ENCODE measurements at regions not wholly inside any gene's neighbourhood (a gene's known extent, or its start where the extent isn't known, plus 50 kb on each side); places are given as distances from the start of the nearest gene placed in this dataset.

DNA sequence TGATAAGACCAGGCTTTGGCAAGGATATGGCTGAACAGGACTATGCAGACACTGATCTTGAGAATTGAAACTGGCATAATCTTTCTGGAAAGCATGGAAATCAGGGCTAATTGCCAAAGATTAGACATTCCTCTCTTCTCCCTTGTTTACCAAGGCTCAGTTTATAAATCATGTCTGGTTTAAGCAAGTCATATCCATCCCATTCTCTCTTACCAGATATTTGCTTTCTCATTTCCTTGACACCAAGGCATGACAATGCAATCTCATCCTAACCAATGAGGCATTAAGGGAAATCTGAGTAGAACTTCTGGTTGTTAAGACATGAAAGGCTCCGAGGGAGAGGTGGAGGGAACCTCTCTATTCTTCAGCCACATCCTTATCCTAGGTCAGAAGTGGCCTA, 110.3 kb upstream of the CEP85L start:
- DNase-seq: no peak

DNA sequence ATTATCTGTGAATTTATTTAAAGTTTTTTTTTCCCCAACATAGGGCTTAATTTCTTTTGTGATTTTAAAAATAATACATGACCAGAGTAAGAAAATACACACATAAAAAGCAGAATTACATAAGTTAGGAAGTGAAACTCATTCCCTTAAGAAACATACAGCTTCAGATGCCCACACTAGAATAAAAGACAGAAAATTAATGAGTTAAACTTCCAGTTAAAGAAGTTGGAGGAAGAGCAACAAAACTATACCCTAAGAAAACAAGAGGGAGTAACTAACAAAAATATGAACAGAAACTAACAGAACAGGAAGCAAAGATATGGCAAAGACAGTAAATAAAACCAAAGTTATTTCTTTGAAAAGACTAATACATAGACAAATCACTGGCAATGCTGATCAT, 107.6 kb upstream of the CEP85L start:
- no peak for DNase-seq

DNA sequence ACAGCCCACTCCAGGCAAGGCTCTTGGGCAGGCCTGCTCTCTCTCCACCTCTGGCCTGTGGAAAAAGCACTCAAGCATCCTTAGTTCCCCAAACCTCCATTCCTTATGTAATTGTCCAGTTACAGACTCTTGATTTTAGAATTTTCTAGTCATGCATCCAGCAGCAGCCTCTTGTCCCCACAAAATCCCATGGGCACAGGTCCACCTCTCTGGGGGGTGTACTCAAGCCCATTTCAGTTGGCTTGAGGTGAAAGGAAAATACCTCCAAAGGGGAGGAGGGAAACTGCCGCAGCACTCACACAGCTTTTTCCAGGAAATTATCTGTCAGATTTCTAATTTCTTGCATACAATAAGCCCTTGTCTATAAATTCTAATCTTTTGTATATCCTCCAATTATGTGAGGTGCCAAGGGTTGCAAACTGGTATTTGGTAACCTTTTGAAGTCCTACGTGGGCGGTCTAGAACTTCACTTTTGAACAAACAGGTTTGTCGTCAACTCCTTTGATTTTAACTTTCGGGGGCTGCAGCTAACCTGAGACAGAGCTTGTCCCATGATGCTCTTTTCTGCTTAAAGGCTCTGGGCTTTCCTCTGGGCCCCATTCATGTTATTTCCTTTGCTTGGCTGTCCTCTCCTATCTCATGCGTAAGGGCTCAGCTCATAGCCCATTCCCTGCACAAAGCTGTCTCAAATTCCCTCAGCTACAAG, 104.7 kb upstream of the CEP85L start:
- no peak for DNase-seq

DNA sequence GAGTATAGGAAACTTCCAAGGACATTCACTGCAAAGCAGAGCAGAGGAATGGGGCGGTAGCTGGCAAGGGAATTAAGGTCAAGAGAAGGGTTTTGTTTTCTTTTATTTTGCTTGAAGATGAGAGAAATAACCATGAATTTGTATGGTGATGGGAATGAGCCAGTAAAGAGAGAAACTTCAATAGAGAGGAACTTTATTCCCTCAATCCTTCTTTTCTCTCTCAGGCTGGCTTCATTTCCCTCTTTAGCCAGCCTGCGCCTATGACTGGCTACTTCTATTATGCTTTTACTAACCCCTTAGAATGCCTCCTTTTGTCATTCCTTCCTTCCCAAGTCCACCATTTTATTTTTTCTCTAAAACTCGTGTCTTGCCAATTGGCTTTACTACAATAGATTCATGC, 101.4 kb upstream of the CEP85L start:
- DNase-seq: no peak

DNA sequence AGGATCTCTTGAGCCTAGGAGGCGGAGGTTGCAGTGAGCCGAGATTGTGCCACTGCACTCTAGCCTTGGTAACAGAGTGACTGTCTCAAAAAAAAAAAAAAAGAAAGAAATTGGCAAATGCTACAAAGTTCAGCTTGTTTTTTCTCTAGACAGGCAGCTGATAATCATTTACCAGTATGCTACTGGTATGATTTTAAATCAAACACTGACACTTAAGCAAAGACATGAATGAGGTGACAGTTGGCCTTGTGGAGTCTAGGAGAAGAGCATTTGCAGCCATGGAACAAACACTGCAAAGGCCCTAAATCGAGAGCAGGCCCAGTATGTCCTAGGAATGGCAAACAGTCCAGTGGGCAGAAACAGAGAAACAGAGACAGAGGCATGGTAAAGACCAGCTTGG, 99.7 kb upstream of the CEP85L start:
- no peak for DNase-seq

DNA sequence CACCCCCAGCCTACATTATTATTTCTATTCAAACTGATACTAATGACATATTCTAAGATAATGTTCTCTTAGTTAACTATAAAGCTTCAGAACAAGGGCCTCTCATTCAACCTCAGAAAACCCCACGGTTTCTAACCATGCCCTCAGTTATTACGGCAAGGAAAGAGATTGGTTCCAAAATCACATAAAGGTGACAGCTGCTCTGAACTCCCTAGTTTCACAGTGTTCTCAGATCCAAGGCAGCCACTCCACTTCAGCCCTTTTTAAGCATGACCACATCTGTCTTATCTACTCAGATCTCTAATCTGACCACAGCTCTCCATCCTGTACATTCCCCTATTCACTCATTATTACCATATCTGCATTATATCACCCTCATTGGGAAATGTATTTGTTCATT, 98.8 kb upstream of the CEP85L start:
- DNase-seq: no peak

DNA sequence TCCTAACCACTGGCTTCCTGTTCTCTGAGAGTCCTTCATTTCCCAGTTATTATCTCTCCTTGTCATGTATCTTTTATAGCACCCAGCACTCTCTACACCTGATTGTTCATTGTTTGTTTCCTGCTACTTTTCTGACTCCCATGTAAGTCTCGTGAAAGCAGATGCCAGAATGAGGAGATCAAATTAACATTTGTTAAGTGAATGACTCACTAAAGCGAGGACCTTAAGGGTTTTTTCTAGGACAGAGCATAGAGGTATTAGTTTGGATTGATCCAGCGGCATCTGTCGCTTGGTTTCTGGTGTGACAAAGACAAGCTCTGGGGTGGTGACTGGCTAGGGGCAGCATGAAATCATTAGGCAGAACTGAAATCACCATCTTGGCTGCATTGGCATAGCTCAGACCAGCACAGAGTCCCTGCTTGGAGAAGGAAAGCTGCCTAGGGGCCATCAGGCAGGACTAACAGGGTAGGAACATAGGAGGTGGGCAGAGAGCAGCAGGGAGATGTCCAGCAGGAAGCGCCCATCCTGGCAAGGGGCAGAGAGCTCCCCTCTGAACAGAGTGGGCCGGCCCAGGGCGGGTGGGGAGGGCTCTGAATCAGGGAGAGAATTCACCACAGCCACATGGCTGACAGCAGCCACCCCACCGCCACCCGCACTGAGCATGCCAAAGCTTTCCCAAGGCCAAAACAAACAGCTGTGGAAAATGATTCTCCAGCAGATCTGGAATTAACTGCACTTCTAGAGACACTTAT, 97.1 kb upstream of the CEP85L start:
- peak; percentile 35 for DNase-seq

DNA sequence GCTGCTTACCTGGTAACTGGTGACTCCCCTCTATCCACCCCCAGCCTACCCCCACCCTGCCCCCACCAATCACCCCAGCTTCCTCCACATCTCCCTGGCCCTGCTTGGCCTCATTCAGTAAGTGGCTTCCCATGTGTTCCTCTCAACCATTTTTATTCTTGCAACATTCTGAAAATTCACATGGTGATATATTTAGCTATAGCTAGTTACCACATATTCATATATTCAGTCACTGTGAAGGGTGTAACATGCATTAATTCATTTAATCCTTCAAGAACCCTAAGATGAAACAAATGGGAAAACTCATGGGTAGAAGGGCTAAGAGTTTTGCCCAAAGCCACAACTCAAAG, 95.4 kb upstream of the CEP85L start:
- DNase-seq: no peak

DNA sequence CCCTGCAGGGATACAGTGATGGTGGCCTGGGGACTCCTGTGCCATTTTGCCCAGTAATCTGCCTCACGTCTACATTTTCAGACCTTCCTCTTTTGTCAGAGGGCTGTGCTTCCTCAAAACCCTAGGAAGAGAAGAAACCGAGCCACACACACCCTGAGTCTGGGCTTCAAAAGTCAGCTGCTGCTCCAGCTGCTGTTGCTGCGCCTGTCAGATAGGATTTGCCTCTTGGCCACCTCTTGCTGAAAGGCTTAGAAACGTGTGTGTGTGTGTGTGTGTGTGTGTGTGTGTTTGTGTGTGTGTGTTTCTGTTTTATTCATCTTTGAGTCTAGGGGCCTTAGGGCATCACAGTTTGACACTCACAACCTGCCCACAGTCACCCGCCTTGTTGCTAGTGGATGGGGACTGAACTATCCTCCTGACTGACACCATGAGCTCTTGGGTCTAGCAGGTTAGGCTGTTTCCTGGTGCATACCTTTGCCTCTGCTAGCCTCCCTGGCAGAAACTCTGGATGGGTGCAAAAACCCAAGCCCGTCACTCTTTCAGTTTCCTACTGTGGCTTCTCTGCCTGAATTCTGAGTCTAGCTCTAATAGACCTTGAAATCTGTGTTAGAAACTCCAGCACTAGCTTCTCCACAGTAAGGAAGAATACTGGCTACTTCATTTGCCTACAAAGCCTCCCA, 94.9 kb upstream of the CEP85L start:
- DNase-seq: no peak

DNA sequence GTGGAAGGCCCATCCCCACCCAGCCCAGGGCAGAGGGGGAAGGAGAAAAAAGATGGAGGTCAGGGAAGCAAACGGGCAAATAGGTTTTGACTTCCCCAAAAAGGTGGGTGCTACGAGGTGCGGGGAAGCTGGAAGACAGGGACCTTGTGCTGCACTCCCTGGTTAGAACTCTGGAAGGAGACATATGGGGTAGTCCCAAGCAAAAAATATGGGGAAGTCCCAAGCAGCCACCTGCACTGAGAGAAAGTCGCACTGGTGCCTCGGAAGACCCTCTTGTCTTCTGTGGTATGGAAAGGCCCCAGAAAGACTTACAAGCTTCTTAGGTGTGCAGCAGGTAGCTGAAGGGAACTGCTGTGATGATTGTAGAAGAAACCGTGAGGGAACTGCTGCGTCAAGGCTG, 93.8 kb upstream of the CEP85L start:
- no peak for DNase-seq

DNA sequence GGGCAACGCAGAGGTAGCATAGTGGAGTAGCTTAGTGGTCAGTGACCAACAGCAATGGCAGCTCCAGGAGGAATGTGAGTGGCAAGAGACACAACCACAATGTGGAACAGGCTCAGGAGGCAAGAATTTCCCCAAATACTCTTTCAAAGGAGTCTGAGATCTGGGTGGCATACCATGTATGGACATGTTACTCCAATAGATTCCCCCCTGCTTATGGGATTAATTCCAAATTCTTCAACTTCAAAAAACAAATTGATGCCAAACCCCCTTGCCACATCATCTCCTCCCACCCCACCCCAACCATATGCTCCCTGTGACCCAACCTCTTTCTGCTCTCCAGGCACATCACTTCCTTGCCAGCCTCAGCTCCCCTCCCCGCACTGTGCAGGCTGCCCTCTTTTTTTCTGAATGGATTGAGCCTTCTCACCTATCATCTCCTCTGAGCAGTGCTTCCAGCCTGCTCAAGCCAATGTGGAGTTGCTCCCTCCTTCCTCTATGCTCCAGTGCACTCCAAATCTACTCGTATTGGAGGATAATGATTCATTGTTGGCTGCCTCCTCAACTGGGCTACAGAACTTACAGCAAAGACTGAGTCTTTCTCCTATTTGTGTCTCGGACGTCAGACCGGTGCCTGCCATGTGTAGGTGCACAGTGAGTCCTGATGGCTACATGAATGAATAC, 93.0 kb upstream of the CEP85L start:
- no peak for DNase-seq

DNA sequence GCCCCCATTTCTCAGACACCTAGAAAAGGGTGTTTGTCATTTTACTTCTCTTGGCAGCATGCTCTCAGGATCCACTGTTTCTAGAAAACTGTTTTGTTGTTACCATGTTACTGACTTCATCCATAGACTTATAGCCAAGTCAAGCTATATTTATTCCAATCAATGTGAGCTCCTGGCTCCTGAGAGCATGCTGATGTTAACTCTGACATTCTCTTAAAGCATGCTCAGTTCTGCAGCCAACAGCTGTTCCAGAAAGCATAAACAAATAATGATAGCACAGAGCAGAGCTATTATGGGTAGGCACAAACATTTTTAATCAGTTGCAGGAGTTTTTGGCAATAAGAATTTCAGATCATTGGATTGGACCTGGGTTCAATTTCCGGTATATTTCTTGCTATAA, 92.4 kb upstream of the CEP85L start:
- DNase-seq: no peak

DNA sequence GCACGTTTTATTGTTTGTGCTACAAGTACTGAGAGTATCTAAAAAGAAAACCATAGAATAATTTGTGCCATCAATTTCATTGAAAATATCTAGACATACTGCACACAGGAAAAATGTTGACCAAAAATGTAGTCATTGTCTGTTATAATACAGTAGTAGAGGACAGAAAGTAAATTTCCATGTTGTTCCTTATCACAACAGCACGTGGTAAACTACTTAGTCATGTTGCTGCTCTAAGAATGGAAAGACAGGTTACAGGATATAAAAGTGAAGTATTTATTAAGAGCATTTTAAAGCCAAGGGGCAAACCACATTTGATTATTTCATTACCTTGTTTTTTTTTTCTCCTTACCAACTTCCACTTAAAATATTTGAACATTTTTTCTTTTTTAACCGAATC, 89.0 kb upstream of the CEP85L start:
- DNase-seq: no peak

DNA sequence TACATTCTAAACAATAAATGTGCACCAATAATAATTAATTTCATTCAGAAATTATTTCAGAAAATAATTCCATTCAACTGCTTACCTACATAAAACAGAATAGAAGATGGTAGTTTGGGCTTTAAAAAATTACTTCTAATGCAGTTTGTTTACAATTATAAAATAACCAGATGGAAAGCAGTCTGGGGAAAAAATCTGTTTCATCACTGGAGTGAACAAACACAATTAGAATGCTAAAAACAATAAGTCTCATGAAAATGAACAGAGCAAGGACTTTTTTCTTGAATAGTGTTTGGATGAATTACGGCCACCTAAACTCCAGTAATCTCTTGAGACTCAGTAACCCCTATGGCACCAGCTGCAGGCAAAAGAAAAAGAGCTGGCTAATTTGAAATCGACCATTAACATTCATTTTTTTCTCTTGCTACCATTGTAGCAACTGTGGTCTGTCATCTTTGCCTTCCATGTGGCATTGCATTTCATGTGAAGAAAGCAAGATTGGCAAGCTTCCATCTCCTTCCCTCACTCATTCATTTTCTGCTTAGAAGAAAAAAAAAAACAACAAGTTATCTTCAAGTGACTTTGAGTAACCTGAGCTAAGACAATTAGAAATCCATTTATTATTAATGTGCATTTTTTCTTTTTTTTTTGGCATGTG, 88.4 kb upstream of the CEP85L start:
- DNase-seq: no peak

DNA sequence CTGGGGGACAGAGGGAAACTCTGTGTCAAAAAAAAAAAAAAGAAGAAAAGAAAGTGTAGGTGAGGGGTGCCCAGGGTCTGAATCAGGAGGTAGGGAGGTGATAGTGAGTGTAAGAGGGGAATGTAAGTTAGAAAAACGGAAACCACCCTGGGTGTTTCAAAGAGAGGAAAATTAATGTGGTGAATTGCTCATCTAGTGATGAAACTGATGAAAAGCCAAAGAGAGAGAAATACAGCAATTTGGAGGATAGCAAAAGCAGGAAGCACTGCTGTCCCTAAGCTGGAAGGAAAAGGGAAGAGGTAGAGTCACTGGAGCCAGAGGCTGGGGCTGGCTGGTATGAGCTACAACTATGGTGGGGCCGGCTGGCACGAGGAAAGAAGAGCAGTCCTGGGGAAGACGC, 85.0 kb upstream of the CEP85L start:
- DNase-seq: no peak

DNA sequence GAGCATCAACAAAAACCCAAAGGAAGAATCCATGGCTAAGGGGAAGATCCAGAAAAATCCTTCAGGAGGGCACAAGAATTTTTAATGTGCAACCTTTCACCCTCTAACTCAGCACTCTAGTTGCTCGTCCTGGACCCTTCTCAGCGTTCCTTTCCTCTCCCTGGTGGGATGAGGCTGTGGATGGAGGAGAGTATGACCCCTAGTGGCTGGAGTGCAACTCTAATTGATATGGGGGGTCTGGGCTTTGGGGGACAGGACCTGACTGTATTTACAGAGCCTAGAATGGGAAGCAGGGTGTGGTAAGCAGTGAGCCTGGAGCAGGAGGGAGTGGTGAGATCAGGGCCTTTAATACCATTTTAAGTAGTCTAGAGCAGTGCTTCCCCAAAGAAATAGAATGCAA, 83.9 kb upstream of the CEP85L start:
- DNase-seq: no peak

DNA sequence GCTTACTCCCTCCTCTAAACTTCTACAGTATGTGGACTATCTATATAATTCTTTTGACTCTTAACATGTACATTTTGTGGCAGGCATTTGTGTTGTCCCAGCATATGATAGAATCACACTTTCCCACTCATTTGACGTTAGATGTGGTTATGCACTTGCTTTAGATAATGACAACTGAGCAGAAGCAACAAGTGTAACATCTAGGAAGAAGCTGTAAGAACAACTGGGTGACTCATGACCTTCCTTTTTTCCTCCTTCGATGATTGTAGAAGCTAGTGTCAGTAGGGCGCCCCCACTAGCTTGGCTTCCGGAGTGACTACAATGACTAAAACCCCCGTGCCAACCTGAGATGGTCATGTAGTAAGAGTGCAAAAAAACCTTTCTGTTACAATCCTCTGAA, 74.6 kb upstream of the CEP85L start:
- no peak for DNase-seq

DNA sequence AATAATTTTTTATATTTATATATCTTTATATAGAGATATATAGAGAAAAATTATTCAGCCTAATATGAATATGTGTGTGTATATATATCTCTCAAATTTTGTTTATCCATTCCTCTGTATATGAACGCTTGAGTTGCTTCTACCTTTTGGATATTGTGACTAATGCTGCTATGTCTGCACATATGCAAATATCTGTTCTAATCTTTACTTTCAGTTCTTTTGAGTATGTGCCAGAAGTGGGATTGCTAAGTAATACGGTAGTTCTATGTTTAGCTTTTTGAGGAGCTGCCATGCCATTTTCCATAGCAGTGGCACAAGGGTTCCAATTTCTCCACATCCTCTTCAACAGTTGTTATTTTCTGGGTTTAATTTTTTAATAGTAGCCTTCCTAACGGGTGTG, 72.8 kb upstream of the CEP85L start:
- no peak for DNase-seq

DNA sequence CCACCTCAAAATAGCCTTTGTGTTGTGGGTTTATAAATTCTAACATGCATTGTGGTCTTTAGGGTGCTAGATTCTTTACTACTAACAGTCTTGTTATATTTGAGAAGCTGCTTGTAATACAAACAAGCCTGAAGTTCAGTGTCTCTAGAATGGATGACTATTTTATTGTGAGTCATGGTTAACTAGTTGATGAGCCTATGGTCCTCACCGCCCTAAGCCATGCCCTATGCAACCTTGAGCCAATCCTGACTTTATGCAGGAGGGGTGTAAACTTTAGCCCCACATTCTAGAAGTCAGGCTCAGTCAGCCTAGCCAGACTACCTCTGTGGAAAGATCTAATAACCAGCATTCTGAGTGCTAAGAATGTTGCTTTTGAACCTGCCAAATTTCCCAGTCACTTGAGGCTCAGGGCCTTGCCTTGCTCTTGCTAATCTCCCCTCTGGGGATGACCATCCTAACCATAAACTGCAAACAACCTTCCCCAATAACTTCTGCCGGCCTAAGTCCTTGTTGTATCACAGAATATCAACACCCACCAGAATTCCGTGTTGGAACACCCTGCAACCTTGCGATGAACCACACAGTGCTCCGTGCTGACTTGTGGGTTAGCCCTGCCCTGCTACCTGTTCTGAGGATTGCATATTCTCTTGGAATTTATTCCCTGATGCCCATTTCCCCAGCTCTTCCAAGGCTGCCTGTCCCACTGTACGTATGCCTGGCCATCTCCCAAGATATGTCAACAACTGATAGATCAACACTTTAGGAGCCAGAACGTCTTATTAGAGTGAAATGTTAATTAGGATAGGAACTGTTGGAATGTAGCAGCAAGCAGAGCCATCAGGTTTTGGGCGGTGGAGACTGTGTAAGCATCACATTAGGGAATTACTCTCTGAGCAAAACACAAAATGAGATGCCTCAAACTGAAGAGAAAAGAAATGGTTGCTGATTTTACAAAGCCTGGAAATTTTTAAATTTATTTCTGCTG, 71.7 kb upstream of the CEP85L start:
- DNase-seq: no peak

DNA sequence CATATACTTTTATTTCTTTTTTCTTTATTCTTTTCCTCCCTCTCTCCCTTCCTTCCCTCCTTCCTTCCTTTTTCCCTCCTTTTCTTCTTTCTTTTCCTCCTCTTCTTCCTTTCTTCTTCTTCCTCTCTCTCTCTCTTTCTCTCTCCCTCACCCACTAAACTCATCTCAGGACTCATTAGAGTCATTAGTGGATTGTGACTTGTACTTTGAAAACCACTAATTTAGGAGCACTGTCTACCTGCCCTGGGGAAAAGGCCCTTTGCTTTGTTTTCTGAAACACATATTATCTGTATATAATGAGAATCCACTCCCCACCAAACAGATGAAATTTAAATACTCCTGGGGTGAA, 68.7 kb upstream of the CEP85L start:
- no peak for DNase-seq

DNA sequence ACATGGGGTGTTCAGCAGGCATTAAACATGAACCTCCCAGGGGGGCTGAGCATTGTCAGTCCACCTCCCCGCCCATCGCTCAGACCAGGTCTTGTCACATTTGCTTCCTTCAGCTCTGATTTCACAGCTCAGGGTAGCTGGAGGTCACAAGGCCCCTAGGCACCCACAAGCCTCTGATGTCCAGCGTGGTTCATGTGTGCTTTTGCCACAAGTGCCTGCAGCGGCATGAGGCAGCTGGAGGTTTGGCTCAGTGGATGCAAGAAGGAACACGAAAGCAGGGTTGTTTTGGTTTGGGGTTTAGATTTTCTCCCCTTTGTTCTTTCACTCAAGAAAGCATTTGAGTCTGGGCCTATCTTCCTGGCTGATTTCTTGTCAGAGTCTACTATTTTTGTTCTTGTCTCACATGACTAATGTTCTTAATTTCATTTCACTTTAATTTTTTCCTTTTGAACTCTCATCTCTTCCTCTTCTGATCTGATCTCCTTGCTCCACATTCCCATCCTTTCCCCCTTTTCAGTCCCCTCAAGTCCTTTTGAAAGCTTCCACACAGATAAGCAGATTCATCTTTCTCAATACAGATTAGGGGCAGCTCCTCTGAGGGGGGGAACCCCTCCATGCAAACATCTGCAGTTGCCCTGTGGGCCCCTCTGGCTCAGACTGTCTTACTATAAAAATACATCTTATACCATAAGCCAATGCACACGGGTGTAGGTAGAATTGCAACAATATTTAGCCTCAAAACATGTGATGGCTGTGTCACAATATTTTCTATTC, 68.1 kb upstream of the CEP85L start:
- DNase-seq: no peak

All from NCI-H510A (cell line).